GM12892 (cell line): ENCODE measurements at regions not wholly inside any gene's neighbourhood (a gene's known extent, or its start where the extent isn't known, plus 50 kb on each side); places are given as distances from the start of the nearest gene placed in this dataset.

ENCODE experiments used
- POLR2A ChIP-seq: IDR thresholded peaks from 2 replicates; pipeline ENCODE4 v1.6.1; 2011; ENCODE audit warnings: low read depth, low read length, control low read depth
- POLR2AphosphoS5 ChIP-seq: IDR thresholded peaks from 2 replicates; pipeline ENCODE4 v1.6.1; 2011; ENCODE audit warnings: low read depth, low read length, control low read depth
- TAF1 ChIP-seq: IDR thresholded peaks from 2 replicates; pipeline ENCODE4 v1.6.1; 2011; ENCODE audit warnings: low read depth, mild to moderate bottlenecking, control low read depth, low read length, borderline replicate concordance

GRCh38 chr18:60266558-60266957 lies 106.0 kb downstream of the MC4R start:
- no peak for TF ChIP-seq POLR2A
- TF ChIP-seq TAF1: no peak
- no peak for TF ChIP-seq POLR2AphosphoS5
